HS-27A (cell line): ENCODE measurements at regions not wholly inside any gene's neighbourhood (a gene's known extent, or its start where the extent isn't known, plus 50 kb on each side); places are given as distances from the start of the nearest gene placed in this dataset.
"Not testable (repeated sequence)": the region's sequence is repeated elsewhere in the genome, so short reads cannot be mapped to it uniquely, and the experiment has no call there.

Experiments
- DNase-seq: peaks from one replicate; pipeline ENCODE4 v3.0.0-alpha.2; 2012; ENCODE audit warnings: low read depth, missing footprints

GRCh38 chr3:176328666-176329065, 868.6 kb downstream of the TBL1XR1 start:
- no peak for DNase-seq

DNA sequence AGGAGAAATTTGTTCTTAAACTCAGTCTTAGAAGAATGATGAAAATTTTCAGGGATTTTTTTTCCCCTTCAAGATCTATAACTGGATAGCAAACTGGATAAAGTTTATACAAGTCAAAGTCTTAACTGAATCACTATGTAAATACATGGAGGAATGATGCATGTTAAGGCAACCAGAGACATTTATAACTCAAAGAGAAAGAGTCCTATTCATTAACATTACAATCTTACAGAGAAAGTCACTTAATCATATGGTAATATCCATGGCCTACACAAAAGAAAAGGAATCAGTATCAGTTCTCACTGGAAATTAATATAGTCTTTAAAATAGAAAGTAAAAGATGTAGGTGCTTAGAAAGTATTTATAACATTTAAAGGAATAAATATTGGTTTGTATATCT, 869.1 kb downstream of the TBL1XR1 start:
- no peak for DNase-seq

DNA sequence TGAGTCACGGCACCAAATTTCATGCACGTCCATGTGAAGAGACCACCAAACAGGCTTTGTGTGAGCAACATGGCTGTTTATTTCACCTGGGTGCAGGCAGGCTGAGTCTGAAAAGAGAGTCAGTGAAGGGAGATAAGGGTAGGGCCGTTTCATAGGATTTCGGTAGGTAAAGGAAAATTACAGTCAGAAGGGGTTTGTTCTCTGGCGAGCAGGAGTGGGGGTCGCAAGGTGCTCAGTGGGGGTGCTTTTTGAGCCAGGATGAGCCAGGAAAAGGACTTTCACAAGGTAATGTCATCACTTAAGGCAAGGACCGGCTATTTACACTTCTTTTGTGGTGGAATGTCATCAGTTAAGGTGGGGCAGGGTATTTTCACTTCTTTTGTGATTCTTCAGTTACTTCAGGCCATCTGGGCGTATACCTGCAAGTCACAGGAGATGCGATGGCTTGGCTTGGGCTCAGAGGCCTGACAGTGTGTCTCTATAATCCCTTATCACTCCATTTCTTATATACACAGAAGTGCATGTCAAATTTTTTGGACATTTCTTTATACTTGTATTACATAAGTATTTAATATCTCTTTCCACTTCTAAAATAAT, 870.3 kb downstream of the TBL1XR1 start:
- DNase-seq = not testable (repeated sequence)

DNA sequence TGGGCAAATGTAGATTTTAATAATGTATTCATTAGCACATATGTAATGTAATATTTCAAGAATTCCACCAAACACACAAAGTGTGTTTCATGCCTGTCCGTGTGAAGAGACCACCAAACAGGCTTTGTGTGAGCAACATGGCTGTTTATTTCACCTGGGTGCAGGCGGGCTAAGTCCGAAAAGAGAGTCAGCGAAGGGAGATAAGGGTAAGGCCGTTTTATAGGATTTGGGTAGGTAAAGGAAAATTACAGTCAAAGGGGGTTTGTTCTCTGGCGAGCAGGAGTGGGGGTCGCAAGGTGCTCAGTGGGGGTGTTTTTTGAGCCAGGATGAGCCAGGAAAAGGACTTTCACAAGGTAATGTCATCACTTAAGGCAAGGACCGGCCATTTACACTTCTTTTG, 875.8 kb downstream of the TBL1XR1 start:
- DNase-seq = not testable (repeated sequence)

DNA sequence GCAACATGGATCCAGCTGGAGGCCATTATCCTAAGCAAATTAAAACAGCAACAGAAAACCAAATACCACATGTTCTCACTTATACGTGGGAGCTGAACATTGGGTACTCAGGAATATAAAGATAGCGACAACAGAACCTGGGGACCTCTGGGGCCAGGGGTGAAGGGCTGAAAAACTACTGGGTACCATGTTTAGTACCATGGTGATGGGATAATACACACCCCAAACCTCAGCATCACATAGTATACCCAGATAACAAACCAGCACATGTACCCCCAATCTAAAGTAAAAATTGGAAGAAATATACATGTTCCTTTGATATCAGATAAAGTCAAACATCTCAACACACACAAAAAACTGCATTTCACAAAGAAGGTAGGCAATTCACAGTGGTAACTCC, 876.2 kb downstream of the TBL1XR1 start:
- DNase-seq = no peak

GRCh38 chr3:176313426-176313825, 883.9 kb downstream of the TBL1XR1 start:
- DNase-seq = no peak

- DNase-seq = no peak
These were observed 886.6 kb downstream of the TBL1XR1 start for GRCh38 chr3:176310641-176311040.

DNA sequence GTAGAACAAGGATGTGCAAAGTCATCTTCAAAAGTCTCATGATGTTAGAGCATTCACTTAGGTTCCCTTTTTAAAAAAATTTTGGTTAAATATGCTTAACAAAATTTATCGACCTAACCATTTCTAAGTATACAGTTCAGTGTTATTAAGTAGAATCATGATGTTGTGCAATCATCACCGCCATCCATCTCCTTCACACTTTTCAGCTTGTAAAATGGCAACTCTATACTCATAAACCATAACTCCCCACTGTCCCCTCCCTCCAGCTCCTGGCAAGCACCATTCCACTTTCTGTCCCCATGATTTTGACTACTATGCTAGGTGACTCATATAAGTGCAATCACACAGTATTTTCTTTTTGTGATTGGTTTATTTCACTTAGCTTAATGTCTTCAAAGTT, 895.0 kb downstream of the TBL1XR1 start:
- DNase-seq = no peak

GRCh38 chr3:176296066-176296597, 901.1 kb downstream of the TBL1XR1 start:
- no peak for DNase-seq

GRCh38 chr3:176293276-176293675, 904.0 kb downstream of the TBL1XR1 start:
- DNase-seq = no peak

DNA sequence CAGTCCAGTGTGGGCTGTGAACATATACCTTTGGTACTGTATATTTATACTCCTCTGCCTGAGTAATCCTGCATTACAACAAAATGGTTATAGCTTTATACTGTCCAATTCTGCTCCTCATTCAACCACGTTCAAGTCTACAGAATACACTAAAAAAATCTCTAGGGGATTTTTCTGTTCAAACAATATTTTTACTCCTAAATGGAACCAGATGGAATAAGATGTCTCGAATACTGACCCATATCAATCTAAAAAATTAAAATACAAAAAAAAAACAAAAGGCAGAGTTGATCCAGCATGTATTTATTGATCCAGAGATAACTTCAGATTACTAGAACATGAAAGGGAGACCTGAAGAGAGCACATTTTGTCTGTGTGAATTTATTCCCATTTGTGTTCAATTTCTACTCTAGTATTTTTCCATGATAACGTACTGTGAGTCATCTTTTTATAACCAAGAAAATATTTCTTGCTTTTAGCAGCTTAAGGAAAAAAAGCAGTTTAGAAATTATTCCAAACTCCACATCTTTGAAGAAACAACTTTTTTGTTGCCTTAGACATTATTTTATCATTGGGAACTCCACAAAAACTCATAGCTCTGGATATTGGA, 910.7 kb downstream of the TBL1XR1 start:
- no peak for DNase-seq

DNA sequence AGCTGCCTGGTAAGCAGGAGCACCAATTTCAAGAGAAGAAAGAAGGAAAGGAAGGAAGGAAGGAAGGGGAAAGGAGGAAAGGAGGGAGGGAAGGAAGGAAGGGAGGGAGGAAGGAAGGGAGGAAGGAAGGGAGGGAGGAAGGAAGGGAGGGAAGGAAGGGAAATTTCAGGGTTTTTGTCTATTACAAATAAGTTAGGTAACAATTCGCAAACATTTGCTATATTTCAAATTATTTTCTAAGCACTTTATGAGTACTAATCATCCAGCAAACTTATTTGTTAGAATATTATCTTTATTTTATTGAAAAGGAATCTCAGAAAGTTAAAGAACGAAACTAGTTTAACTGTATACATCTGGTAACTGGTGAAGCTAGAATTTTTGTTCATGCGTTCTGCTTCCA, 921.7 kb downstream of the TBL1XR1 start:
- DNase-seq = no peak

DNA sequence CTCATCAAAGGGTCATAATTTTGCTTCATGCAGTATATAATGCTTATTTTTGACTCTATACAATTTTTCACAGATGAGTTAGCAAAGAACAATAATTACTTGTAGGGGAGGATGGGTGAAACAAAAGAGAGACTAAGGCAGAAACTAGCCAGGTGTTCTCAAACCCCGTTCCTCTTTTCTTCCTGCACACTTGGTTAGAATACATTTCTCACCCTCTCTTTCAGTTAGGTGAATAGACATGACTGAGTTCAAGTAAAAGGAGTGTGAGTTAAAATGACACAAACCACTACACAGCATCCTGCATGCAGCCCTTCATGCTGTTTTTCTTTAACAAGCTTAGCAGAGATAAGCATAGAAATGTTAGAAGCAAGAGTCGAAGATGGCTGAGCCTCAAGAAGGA, 922.2 kb downstream of the TBL1XR1 start:
- DNase-seq = no peak

DNA sequence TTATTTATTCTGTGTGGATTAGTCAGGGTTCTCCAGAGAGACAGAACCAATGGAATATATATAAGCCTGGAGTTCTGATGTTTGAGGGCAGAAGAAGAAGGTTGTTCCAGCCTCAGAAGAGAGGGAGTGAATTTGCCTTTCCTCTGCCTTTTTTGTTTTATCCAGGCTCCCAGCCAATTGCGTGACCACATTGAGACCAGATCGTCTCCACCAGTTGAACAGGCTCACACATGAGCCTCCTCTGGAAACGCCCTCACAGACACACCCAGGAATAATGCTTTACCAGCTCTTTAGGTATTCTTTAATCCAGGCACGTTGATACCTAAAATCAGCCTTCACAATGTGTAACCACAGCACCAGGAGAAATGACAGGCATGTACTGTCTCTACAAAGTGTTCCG, 923.1 kb downstream of the TBL1XR1 start:
- no peak for DNase-seq

DNA sequence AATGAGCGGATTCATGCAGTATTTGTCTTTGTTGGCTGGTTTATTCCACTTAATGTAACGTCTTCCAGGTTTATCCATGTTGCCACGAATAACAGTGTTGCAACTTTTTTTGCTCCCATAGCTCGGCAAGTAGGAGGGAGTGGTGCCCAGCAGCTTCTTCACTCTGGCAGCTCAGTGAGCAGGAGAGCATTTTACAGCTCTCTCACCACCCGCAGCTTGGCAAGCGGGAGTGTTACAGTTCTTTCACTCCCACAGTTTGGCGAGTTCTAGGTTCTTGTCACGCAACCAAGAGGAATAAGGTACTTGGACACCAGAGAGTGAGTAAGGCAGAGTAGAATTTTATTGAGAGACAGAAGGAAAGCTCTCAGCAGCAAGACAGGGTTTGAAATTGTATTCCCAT, 935.2 kb downstream of the TBL1XR1 start:
- DNase-seq = no peak

DNA sequence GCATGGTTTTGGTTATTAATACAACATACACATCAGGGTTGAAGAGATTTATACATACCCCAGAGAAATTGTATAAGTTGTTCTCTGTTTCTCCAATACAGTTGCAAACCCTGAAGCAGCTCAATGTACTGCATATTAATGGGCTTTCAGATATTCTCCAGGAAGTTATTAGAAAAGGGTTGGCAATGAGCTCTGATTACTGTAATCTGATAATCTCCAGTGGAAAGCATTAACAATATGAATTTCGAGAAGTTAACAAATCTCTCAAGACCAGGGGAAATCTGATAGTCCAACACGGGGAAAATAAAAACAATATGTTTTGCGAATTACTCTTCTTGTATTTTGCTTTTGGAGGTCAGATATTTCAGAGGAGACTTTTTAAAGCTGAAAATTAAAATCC, 950.1 kb downstream of the TBL1XR1 start:
- DNase-seq = no peak

- DNase-seq = no peak
These were observed 977.3 kb downstream of the TBL1XR1 start for GRCh38 chr3:176219970-176220369.

DNA sequence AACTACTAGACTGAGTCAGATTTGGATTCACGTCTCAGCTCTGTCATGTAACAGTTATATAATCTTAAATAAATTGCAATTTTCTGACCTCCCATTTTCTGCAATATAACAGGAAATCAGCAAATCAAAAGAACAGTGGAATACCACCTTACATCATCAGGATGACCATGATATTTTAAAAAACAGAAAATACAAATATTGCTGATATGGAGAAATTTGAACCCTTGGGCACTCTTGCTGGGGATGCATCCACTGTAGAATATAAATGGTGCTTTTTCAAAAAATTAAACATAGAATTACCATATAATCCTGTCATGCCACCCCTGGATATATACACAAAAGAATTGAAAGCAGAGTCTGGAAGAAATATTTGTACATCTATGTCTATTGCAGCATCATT, 982.5 kb downstream of the TBL1XR1 start:
- DNase-seq = no peak

DNA sequence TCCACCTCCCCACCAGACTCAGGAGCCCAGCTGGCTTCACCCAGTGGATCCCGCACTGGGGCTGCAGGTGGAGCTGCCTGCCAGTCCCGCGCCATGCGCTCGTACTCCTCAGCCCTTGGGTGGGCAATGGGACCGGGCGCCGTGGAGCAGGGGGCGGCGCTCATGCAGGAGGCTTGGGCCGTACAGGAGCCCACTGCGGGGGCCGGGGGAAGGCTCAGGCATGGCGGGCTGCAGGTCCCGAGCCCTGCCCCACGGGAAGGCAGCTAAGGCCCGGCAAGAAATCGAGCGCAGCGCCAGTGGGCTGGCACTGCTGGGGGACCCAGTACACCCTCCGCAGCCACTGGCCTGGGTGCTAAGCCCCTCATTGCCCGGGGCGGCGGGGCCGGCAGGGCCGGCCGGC, 984.0 kb downstream of the TBL1XR1 start:
- not testable (repeated sequence) for DNase-seq

- DNase-seq = no peak
These were observed 988.4 kb downstream of the TBL1XR1 start for GRCh38 chr3:176208915-176209314.

DNA sequence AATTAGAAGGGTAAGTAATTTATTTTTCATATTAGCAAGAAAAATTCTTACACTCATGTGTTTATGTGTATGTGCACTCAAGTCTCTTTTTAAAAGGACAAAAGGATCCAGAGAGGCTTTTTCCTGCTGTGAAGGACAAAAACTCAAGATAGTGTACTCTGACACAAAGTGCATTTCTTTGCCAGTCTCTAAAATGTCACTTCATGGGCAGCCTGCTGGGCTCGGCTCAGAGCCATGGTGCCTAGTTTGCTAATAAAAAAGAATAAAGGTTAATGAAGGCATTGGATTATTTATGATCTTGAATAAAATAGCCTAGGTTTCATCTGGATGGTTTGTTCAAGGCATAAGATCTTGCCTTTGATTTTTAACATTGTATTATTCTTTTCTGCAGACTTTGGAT, 989.0 kb downstream of the TBL1XR1 start:
- no peak for DNase-seq

DNA sequence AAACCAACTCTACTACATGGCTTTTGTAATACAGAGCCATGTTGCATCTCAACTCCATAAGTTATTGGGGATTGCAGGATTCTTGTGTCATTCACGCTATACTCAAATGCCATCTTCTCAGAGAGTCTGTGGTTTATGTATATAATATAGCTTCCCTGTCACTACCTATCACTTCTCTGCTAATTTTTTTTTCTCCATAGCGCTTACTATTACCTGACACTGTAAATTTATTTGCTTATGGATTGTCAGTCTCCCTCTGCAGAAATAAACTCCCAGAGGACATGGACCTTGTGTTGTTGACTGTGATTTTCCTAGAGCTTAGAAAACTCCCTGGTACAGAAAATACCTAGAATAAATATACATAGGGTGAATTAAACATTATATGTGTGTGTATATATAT, 990.5 kb downstream of the TBL1XR1 start:
- DNase-seq = no peak

DNA sequence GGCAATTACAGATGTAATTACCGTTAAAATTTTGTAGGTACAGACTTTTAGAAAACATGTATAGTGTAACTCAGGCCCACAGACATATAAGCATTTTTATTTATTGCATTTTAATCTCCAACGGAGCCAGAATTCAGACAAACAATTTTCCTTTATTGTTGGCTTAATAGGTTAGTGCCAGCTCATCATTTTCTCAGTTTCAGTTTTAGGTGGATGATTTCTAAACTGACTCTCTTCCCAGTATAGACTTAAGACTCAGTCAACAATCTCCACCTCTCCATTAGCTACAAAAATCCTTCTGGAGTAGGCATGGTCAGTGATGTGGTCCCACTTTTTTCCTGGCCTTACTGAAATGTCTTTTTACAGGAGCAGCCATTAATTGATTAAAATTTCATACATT, 994.6 kb downstream of the TBL1XR1 start:
- no peak for DNase-seq
